Prostate gland (tissue), 2 donors: ENCODE measurements at regions not wholly inside any gene's neighbourhood (a gene's known extent, or its start where the extent isn't known, plus 50 kb on each side); places are given as distances from the start of the nearest gene placed in this dataset.

Source experiments
- DNase-seq: peaks from one replicate; pipeline ENCODE4 v3.0.0-alpha.2; 2019; ENCODE audit warnings: low spot score
- H3K27ac ChIP-seq, 2 donors: fragments of 200-600 bp; sonication (generic); 2 replicates each; pipeline ENCODE4 v1.5.1; 2017 to 2019
- H3K27me3 ChIP-seq: fragments of 200-600 bp; sonication (generic); replicated peaks from 2 replicates; pipeline ENCODE4 v1.5.1; 2019; ENCODE audit not compliant: insufficient read depth
- H3K36me3 ChIP-seq, 2 donors: fragments of 200-600 bp; sonication (generic); 1 replicate in 1 of 2; 2 replicates in 1 of 2; pipeline versions ENCODE4 v1.5.1 to v1.8.1; 2017 to 2019
- H3K4me1 ChIP-seq: fragments of 200-600 bp; sonication (generic); replicated peaks from 2 replicates; pipeline ENCODE4 v1.5.1; 2019
- H3K4me3 ChIP-seq, 2 donors: fragments of 200-600 bp; sonication (generic); 2 replicates each; pipeline ENCODE4 v1.5.1; 2017 to 2019
- H3K9me3 ChIP-seq: fragments of 200-600 bp; sonication (generic); 2 replicates; pipeline ENCODE4 v1.5.1; 2017
- POLR2A ChIP-seq: fragments of 450-650 bp; IDR thresholded peaks from one replicate; pipeline ENCODE4 v1.6.1; 2016; ENCODE audit warnings: antibody characterized with exemption, mild to moderate bottlenecking
- POLR2AphosphoS5 ChIP-seq: sonication (generic); formaldehyde crosslinking; IDR thresholded peaks from one replicate; pipeline ENCODE4 v1.6.1; 2017; ENCODE audit warnings: antibody characterized with exemption
- WGBS: methylation state at CpG from one replicate; pipeline ENCODE4 v1.1.5; 2018; 5-methylcytosine and 5-hydroxymethylcytosine counted together
- intact Hi-C: fragments of 100-400 bp; cut with DNase I; formaldehyde crosslinking; loops from one replicate; pipeline ENCODE4 v1.14.2; 2022
- TF ChIP-seq, protein P1 (sequence below), 4 experiments: fragments of 200-600 bp in 2 of 4; fragments of 450-650 bp in 2 of 4; sonication (generic) in 2 of 4; IDR thresholded peaks; 1 replicate in 3 of 4; 2 replicates in 1 of 4; pipeline ENCODE4 v1.5.1; 2016 to 2019; ENCODE audit warnings: antibody characterized with exemption in 4 of 4, mild to moderate bottlenecking in 2 of 4, moderate library complexity in 2 of 4

DNA sequence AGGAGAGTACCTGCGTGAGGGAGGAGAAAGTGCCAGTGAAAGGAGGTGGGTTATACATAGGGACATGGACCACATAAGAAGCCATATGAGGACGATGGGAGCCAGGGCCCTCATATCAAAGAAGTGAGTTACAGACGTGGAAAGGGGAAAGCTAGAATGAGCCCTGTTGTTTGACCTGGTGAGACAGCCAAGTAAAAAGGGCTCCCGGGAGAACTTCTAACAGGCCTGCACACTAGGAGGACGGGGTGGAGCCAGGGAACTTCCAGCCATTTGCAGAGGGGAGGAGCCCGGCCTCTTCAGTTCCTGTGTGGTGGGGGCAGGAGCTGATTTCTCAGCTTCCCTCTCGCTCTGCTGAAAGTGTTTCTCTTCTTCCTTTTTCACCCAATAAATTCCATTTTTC, 84.1 kb upstream of the SLC66A3 start:
- H3K27me3 ChIP-seq: no peaks in the 10 kb centered on the region
- DNase-seq: no peak
- 47% methylated on average over 7 of the region's 7 CpGs for WGBS

DNA sequence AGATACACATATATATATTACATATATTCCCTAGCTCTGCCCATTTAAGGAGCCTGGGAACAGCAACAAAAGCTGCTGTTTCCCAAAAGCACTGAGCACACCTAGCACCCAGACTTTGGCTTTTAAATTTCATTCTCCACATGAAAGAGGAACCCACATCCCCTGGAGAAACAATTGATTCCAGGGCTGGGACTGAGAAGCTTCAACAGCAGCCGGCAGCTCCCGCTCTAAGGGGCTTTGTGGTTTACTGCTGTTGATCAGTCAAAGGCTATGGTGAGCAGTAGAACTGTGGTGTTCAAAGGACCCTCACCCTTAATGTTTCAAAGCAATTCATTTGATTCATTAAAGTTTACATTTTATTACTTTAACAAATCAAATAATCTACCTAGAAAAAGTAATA, 83.3 kb upstream of the SLC66A3 start:
- no peak for DNase-seq
- intact Hi-C loops: no loop called here
- TF ChIP-seq POLR2AphosphoS5: no peak
- TF ChIP-seq, protein P1, sequence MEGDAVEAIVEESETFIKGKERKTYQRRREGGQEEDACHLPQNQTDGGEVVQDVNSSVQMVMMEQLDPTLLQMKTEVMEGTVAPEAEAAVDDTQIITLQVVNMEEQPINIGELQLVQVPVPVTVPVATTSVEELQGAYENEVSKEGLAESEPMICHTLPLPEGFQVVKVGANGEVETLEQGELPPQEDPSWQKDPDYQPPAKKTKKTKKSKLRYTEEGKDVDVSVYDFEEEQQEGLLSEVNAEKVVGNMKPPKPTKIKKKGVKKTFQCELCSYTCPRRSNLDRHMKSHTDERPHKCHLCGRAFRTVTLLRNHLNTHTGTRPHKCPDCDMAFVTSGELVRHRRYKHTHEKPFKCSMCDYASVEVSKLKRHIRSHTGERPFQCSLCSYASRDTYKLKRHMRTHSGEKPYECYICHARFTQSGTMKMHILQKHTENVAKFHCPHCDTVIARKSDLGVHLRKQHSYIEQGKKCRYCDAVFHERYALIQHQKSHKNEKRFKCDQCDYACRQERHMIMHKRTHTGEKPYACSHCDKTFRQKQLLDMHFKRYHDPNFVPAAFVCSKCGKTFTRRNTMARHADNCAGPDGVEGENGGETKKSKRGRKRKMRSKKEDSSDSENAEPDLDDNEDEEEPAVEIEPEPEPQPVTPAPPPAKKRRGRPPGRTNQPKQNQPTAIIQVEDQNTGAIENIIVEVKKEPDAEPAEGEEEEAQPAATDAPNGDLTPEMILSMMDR (IDR thresholded peaks at IDR 0.05): no peak
- TF ChIP-seq POLR2A: no peak
- H3K27me3 ChIP-seq: no peaks in the 10 kb centered on the region
- H3K27ac ChIP-seq: no peak overlapping the region
- H3K4me1 ChIP-seq: no peaks in the 10 kb centered on the region
- 92% methylated on average over 2 of the region's 2 CpGs for WGBS
- no peaks in the 10 kb centered on the region for H3K36me3 ChIP-seq
- H3K9me3 ChIP-seq: no peaks in the 10 kb centered on the region
- H3K4me3 ChIP-seq: no peak overlapping the region

More for the DNA sequence above, 84.1 kb upstream of the SLC66A3 start:
- Histone ChIP-seq H3K4me3 (no peak overlapping the region), H3K9me3 (no peaks in the 10 kb centered on the region), H3K4me1 (no peaks in the 10 kb centered on the region), H3K36me3 (no peaks in the 10 kb centered on the region), H3K27ac (no peak overlapping the region)
- TF ChIP-seq, protein P1 (IDR thresholded peaks at IDR 0.05): no peak
- no peak for TF ChIP-seq POLR2A
- TF ChIP-seq POLR2AphosphoS5: no peak
- intact Hi-C loops: no loop called here

DNA sequence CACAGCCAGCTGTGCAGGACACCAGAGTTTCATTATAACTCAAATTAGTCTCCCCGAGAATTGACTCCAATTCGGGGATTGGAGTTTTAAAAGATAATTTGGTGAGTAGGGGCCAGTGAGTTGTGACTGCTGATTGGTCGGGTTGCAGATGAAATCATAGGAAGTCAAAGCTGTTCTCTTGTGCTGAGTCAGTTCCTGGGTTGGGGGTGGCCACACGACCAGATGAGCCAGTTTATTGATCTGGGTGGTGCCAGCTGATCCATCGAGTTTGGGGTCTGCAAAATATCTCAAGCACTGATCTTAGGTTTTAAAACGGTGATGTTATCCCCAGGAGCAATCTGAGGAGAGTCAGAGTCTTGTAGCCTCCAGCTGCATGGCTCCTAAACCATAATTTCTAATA, 82.7 kb upstream of the SLC66A3 start:
- no peak for DNase-seq
- Histone ChIP-seq H3K36me3 (no peaks in the 10 kb centered on the region), H3K27ac (no peak overlapping the region), H3K4me3 (no peak overlapping the region), H3K4me1 (no peaks in the 10 kb centered on the region), H3K9me3 (no peaks in the 10 kb centered on the region), H3K27me3 (no peaks in the 10 kb centered on the region)
- intact Hi-C loops: no loop called here
- TF ChIP-seq POLR2AphosphoS5 (no peak), POLR2A (no peak)
- TF ChIP-seq, protein P1 (IDR thresholded peaks at IDR 0.05): no peak
- WGBS: 60% methylated on average over 6 of the region's 6 CpGs

GRCh38 chr2:11073251-11073650, 82.0 kb upstream of the SLC66A3 start:
- Histone ChIP-seq H3K9me3 (no peaks in the 10 kb centered on the region), H3K27ac (no peak overlapping the region), H3K4me1 (no peaks in the 10 kb centered on the region), H3K27me3 (no peaks in the 10 kb centered on the region), H3K4me3 (no peak overlapping the region), H3K36me3 (no peaks in the 10 kb centered on the region)
- intact Hi-C loops: no loop called here
- no peak for TF ChIP-seq POLR2A
- TF ChIP-seq, protein P1 (IDR thresholded peaks at IDR 0.05): peak in 1 of 4 experiments; percentile 14
- no peak for DNase-seq
- 20% methylated on average over 10 of the region's 10 CpGs for WGBS

- H3K9me3 ChIP-seq: no peaks in the 10 kb centered on the region
- H3K4me3 ChIP-seq: no peak overlapping the region
- intact Hi-C loops: no loop called here
- H3K27me3 ChIP-seq: no peaks in the 10 kb centered on the region
- no peak overlapping the region for H3K27ac ChIP-seq
- H3K4me1 ChIP-seq: no peaks in the 10 kb centered on the region
- DNase-seq: no peak
- H3K36me3 ChIP-seq: no peaks in the 10 kb centered on the region
- WGBS: 60% methylated on average over 7 of the region's 7 CpGs
- no peak for TF ChIP-seq POLR2A
These were observed 81.5 kb upstream of the SLC66A3 start for GRCh38 chr2:11073776-11074175.
